Karpas-422 (cell line): ENCODE measurements at regions not wholly inside any gene's neighbourhood (a gene's known extent, or its start where the extent isn't known, plus 50 kb on each side); places are given as distances from the start of the nearest gene placed in this dataset.

Source experiments
- DNase-seq: peaks from one replicate; pipeline ENCODE4 v3.0.0-alpha.2; 2015
- H2AFZ ChIP-seq: fragments of 200-600 bp; sonication (generic); 2 replicates; pipeline ENCODE4 v1.6.1; 2014; ENCODE audit warnings: antibody characterized with exemption, low read length, mixed read lengths
- H3K27ac ChIP-seq: fragments of 200-600 bp; sonication (generic); 2 replicates; pipeline ENCODE4 v1.5.1; 2014; ENCODE audit warnings: mild to moderate bottlenecking, low read length, moderate library complexity
- H3K27me3 ChIP-seq: fragments of 200-600 bp; sonication (generic); 2 replicates; pipeline ENCODE4 v1.6.1; 2014; ENCODE audit warnings: low read length, mixed read lengths
- H3K36me3 ChIP-seq: fragments of 200-600 bp; sonication (generic); 2 replicates; pipeline ENCODE4 v1.6.1; 2014; ENCODE audit warnings: low read length, mixed read lengths; ENCODE audit not compliant: insufficient read depth
- H3K4me1 ChIP-seq: fragments of 200-600 bp; sonication (generic); 2 replicates; pipeline ENCODE4 v1.6.1; 2014; ENCODE audit warnings: mild to moderate bottlenecking, low read length, mixed read lengths
- H3K4me2 ChIP-seq: fragments of 200-600 bp; sonication (generic); 2 replicates; pipeline ENCODE4 v1.6.1; 2014; ENCODE audit warnings: low read length, low read depth, mild to moderate bottlenecking; ENCODE audit not compliant: poor library complexity, severe bottlenecking
- H3K4me3 ChIP-seq: fragments of 200-600 bp; sonication (generic); 2 replicates; pipeline ENCODE4 v1.5.1; 2014; ENCODE audit warnings: mild to moderate bottlenecking, antibody characterized with exemption, low read length, mixed read lengths
- H3K79me2 ChIP-seq: fragments of 200-600 bp; sonication (generic); 2 replicates; pipeline ENCODE4 v1.6.1; 2014; ENCODE audit warnings: mild to moderate bottlenecking, low read length, mixed read lengths
- H3K9ac ChIP-seq: fragments of 200-600 bp; sonication (generic); 2 replicates; pipeline ENCODE4 v1.6.0; 2014; ENCODE audit warnings: low read length
- H3K9me2 ChIP-seq: fragments of 200-600 bp; sonication (generic), shearing (Covaris generic); replicated peaks from 2 replicates; pipeline ENCODE4 v1.6.0; 2014; ENCODE audit warnings: mild to moderate bottlenecking, low read length, moderate library complexity; ENCODE audit not compliant: insufficient read depth
- H3K9me3 ChIP-seq: fragments of 300-700, 200-600 bp; sonication (generic); 2 replicates; pipeline ENCODE4 v1.6.1; 2014; ENCODE audit warnings: low read length, mixed read lengths
- H4K20me1 ChIP-seq: fragments of 200-600 bp; sonication (generic); 2 replicates; pipeline ENCODE4 v1.6.1; 2014; ENCODE audit warnings: mild to moderate bottlenecking, antibody characterized with exemption, low read length, low read depth; ENCODE audit not compliant: insufficient read depth

- Histone ChIP-seq H3K36me3 (no peaks in the 10 kb centered on the region), H3K9ac (no peak overlapping the region), H3K27ac (no peak overlapping the region), H3K9me2 (no peaks in the 10 kb centered on the region), H3K4me3 (no peak overlapping the region), H3K27me3 (no peaks in the 10 kb centered on the region), H3K4me1 (no peaks in the 10 kb centered on the region), H2AFZ (no peak overlapping the region), H4K20me1 (no peaks in the 10 kb centered on the region), H3K79me2 (no peaks in the 10 kb centered on the region), H3K9me3 (no peaks in the 10 kb centered on the region), H3K4me2 (no peak overlapping the region)
- DNase-seq = no peak
These were observed 94.9 kb downstream of the TMEM174 start for GRCh38 chr5:73267766-73268435.

GRCh38 chr5:73266925-73267765 lies 94.2 kb downstream of the TMEM174 start:
- Histone ChIP-seq H3K79me2 (no peaks in the 10 kb centered on the region), H3K27ac (no peak overlapping the region), H3K36me3 (no peaks in the 10 kb centered on the region), H3K4me1 (no peaks in the 10 kb centered on the region), H3K9me2 (no peaks in the 10 kb centered on the region), H3K27me3 (no peaks in the 10 kb centered on the region), H3K4me3 (no peak overlapping the region), H3K4me2 (no peak overlapping the region), H3K9me3 (no peaks in the 10 kb centered on the region), H2AFZ (no peak overlapping the region), H4K20me1 (no peaks in the 10 kb centered on the region), H3K9ac (no peak overlapping the region)
- no peak for DNase-seq

- no peaks in the 10 kb centered on the region for H3K9me3 ChIP-seq
- no peaks in the 10 kb centered on the region for H3K4me1 ChIP-seq
- no peaks in the 10 kb centered on the region for H3K36me3 ChIP-seq
- no peaks in the 10 kb centered on the region for H3K79me2 ChIP-seq
- no peak overlapping the region for H3K27ac ChIP-seq
- H3K27me3 ChIP-seq = no peaks in the 10 kb centered on the region
- H3K9ac ChIP-seq = no peak overlapping the region
- H4K20me1 ChIP-seq = no peaks in the 10 kb centered on the region
- no peaks in the 10 kb centered on the region for H3K9me2 ChIP-seq
- H3K4me2 ChIP-seq = no peak overlapping the region
- no peak overlapping the region for H2AFZ ChIP-seq
- H3K4me3 ChIP-seq = no peak overlapping the region
- no peak for DNase-seq
These were observed 93.3 kb downstream of the TMEM174 start for GRCh38 chr5:73266176-73266738.

- H3K4me2 ChIP-seq = no peak overlapping the region
- H3K4me3 ChIP-seq = no peak overlapping the region
- H3K9me3 ChIP-seq = no peaks in the 10 kb centered on the region
- H2AFZ ChIP-seq = no peak overlapping the region
- no peak overlapping the region for H3K9ac ChIP-seq
- no peak overlapping the region for H3K27ac ChIP-seq
- no peaks in the 10 kb centered on the region for H3K27me3 ChIP-seq
- H3K36me3 ChIP-seq = no peaks in the 10 kb centered on the region
- no peaks in the 10 kb centered on the region for H3K9me2 ChIP-seq
- no peak for DNase-seq
- H3K4me1 ChIP-seq = no peaks in the 10 kb centered on the region
- no peaks in the 10 kb centered on the region for H3K79me2 ChIP-seq
- H4K20me1 ChIP-seq = no peaks in the 10 kb centered on the region
These were observed 92.6 kb downstream of the TMEM174 start for GRCh38 chr5:73265641-73266040.

GRCh38 chr5:73264631-73265030 lies 91.6 kb downstream of the TMEM174 start:
- H4K20me1 ChIP-seq = no peaks in the 10 kb centered on the region
- no peaks in the 10 kb centered on the region for H3K9me2 ChIP-seq
- no peaks in the 10 kb centered on the region for H3K27me3 ChIP-seq
- H3K79me2 ChIP-seq = no peaks in the 10 kb centered on the region
- H2AFZ ChIP-seq = no peak overlapping the region
- H3K36me3 ChIP-seq = no peaks in the 10 kb centered on the region
- no peaks in the 10 kb centered on the region for H3K4me1 ChIP-seq
- no peak overlapping the region for H3K4me3 ChIP-seq
- no peaks in the 10 kb centered on the region for H3K9me3 ChIP-seq
- no peak for DNase-seq
- H3K4me2 ChIP-seq = no peak overlapping the region
- no peak overlapping the region for H3K9ac ChIP-seq
- no peak overlapping the region for H3K27ac ChIP-seq

GRCh38 chr5:73263001-73263710 lies 90.2 kb downstream of the TMEM174 start:
- no peaks in the 10 kb centered on the region for H3K9me3 ChIP-seq
- no peak overlapping the region for H3K4me2 ChIP-seq
- no peak overlapping the region for H3K9ac ChIP-seq

GRCh38 chr5:73256862-73257261 lies 83.9 kb downstream of the TMEM174 start:
- DNase-seq = no peak
- Histone ChIP-seq H3K4me2 (no peak overlapping the region), H3K9ac (no peak overlapping the region), H3K9me2 (no peaks in the 10 kb centered on the region), H2AFZ (no peak overlapping the region), H3K4me1 (no peaks in the 10 kb centered on the region), H3K27ac (no peak overlapping the region), H4K20me1 (no peaks in the 10 kb centered on the region), H3K9me3 (no peaks in the 10 kb centered on the region), H3K27me3 (no peaks in the 10 kb centered on the region), H3K36me3 (no peaks in the 10 kb centered on the region), H3K4me3 (no peak overlapping the region), H3K79me2 (no peaks in the 10 kb centered on the region)

More at GRCh38 chr5:73263001-73263710, 90.2 kb downstream of the TMEM174 start:
- no peak for DNase-seq
- Histone ChIP-seq H3K9me2 (no peaks in the 10 kb centered on the region), H3K4me3 (no peak overlapping the region), H3K4me1 (no peaks in the 10 kb centered on the region), H3K79me2 (no peaks in the 10 kb centered on the region), H2AFZ (no peak overlapping the region), H3K36me3 (no peaks in the 10 kb centered on the region), H4K20me1 (no peaks in the 10 kb centered on the region), H3K27ac (no peak overlapping the region), H3K27me3 (no peaks in the 10 kb centered on the region)

GRCh38 chr5:73256462-73256861 lies 83.5 kb downstream of the TMEM174 start:
- Histone ChIP-seq H2AFZ (no peak overlapping the region), H3K9me2 (no peaks in the 10 kb centered on the region), H3K27me3 (no peaks in the 10 kb centered on the region), H3K9me3 (no peaks in the 10 kb centered on the region), H3K4me1 (no peaks in the 10 kb centered on the region), H3K36me3 (no peaks in the 10 kb centered on the region), H3K9ac (no peak overlapping the region), H3K4me3 (no peak overlapping the region), H4K20me1 (no peaks in the 10 kb centered on the region), H3K4me2 (no peak overlapping the region), H3K79me2 (no peaks in the 10 kb centered on the region), H3K27ac (no peak overlapping the region)
- no peak for DNase-seq
